Loucy (cell line): ENCODE measurements at regions not wholly inside any gene's neighbourhood (a gene's known extent, or its start where the extent isn't known, plus 50 kb on each side); places are given as distances from the start of the nearest gene placed in this dataset.

ENCODE experiments used
- H2AFZ ChIP-seq: fragments of 200-600 bp; sonication (generic); 2 replicates; pipeline ENCODE4 v1.6.0; 2016; ENCODE audit warnings: antibody characterized with exemption, mild to moderate bottlenecking, low read length, moderate library complexity
- H3F3A ChIP-seq: fragments of 200-600 bp; 2 replicates; pipeline ENCODE4 v1.6.0; 2016; ENCODE audit warnings: antibody characterized with exemption, low read depth, mild to moderate bottlenecking
- H3K27me3 ChIP-seq: fragments of 200-600 bp; sonication (generic); 2 replicates; pipeline ENCODE4 v1.6.1; 2014; ENCODE audit warnings: low read length, mild to moderate bottlenecking; ENCODE audit not compliant: insufficient read depth, poor library complexity, severe bottlenecking
- H3K36me3 ChIP-seq: fragments of 200-600 bp; sonication (generic); 2 replicates; pipeline ENCODE4 v1.6.1; 2016; ENCODE audit warnings: low read length; ENCODE audit not compliant: insufficient read depth
- H3K4me1 ChIP-seq: fragments of 200-600 bp; sonication (generic); 2 replicates; pipeline ENCODE4 v1.5.1; 2014; ENCODE audit warnings: low read length, mild to moderate bottlenecking; ENCODE audit not compliant: insufficient read depth, poor library complexity, severe bottlenecking
- H3K4me2 ChIP-seq: fragments of 200-600 bp; sonication (generic); 2 replicates; pipeline ENCODE4 v1.6.0; 2014; ENCODE audit warnings: antibody characterized with exemption, low read length, low read depth, mild to moderate bottlenecking; ENCODE audit not compliant: poor library complexity, severe bottlenecking
- H3K4me3 ChIP-seq: fragments of 200-600 bp; sonication (generic); 2 replicates; pipeline ENCODE4 v1.5.1; 2014; ENCODE audit warnings: low read length, mild to moderate bottlenecking, mixed read lengths; ENCODE audit not compliant: poor library complexity, severe bottlenecking
- H3K79me2 ChIP-seq: fragments of 200-600 bp; sonication (generic); 2 replicates; pipeline ENCODE4 v1.6.1; 2014; ENCODE audit warnings: low read length; ENCODE audit not compliant: insufficient read depth
- H3K9ac ChIP-seq: fragments of 200-600 bp; sonication (generic); 2 replicates; pipeline ENCODE4 v1.6.0; 2014; ENCODE audit warnings: mild to moderate bottlenecking, low read depth, low read length, moderate library complexity; ENCODE audit not compliant: poor library complexity, severe bottlenecking
- H3K9me2 ChIP-seq: fragments of 200-600 bp; sonication (generic); replicated peaks from 2 replicates; pipeline ENCODE4 v1.6.1; 2016; ENCODE audit warnings: low read depth, low read length, mixed read lengths
- H3K9me3 ChIP-seq: fragments of 200-600 bp; sonication (generic); 2 replicates; pipeline ENCODE4 v1.6.1; 2014; ENCODE audit warnings: mild to moderate bottlenecking, antibody characterized with exemption, low read length, low read depth; ENCODE audit not compliant: insufficient read depth
- H4K20me1 ChIP-seq: fragments of 200-600 bp; sonication (generic); 2 replicates; pipeline ENCODE4 v1.6.0; 2014; ENCODE audit warnings: antibody characterized with exemption, low read length, mild to moderate bottlenecking; ENCODE audit not compliant: insufficient read depth, poor library complexity, severe bottlenecking
- CTCF ChIP-seq: fragments of 200-600 bp; sonication (generic); conservative IDR thresholded peaks from 2 replicates; pipeline ENCODE4 v1.5.1; 2014; ENCODE audit warnings: mild to moderate bottlenecking, antibody characterized with exemption, low read length
- EZH2phosphoT487 ChIP-seq: fragments of 200-600 bp; IDR thresholded peaks from 2 replicates; pipeline ENCODE4 v1.6.1; 2018; ENCODE audit warnings: antibody characterized with exemption, mild to moderate bottlenecking, moderate library complexity, borderline replicate concordance

DNA sequence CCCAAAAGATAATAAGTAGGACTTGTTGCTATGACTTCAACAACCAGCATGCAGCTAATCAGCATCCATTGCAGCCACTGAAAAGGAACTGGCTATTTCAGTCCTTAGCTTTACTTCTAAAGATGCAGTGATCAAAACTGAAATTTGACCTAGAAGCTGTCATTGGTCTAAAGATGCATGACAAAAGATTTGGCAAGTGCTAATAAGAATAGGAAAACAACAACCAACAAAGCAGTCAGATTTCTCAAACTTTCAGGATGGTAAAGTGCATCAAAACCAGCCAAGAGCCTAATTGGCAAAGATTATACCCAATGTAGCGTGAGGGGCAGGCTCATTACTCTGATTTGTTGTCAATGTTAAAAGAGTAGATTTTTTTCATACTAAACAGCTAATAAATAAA, 77.1 kb upstream of the WDR17 start:
- Histone ChIP-seq H2AFZ (no peak overlapping the region), H3K4me2 (no peak overlapping the region), H3K9ac (no peak overlapping the region), H3K36me3 (no peaks in the 10 kb centered on the region), H3K79me2 (no peaks in the 10 kb centered on the region), H4K20me1 (no peaks in the 10 kb centered on the region), H3K4me1 (no peaks in the 10 kb centered on the region), H3K9me3 (no peaks in the 10 kb centered on the region), H3F3A (no peaks in the 10 kb centered on the region), H3K4me3 (no peak overlapping the region), H3K27me3 (no peaks in the 10 kb centered on the region), H3K9me2 (no peaks in the 10 kb centered on the region)
- TF ChIP-seq CTCF (no peak), EZH2phosphoT487 (no peak)

DNA sequence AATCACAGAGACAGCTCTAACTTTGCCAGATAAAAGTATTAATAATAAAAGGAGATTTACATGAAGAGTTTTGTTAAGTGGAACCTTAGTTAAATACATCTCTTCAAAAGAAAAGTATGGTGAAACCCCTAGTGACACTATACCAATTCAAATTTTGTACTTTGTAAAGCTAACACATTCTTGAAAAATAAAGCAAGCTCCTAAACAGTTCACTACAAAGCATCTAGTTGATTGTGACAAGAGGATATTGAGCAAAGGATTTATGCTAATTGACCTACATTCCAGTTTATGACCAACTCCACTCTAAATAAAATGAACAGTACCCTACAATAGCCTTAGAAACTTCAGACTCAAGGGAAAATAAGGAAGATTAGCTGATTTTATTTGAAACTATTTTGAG, 69.4 kb upstream of the WDR17 start:
- H3K9ac ChIP-seq = no peak overlapping the region

GRCh38 chr4:175997291-175997690, 68.3 kb upstream of the WDR17 start:
- Histone ChIP-seq H3K36me3 (no peaks in the 10 kb centered on the region), H3K9ac (no peak overlapping the region), H3K4me1 (no peaks in the 10 kb centered on the region), H3K4me2 (no peak overlapping the region), H2AFZ (no peak overlapping the region), H4K20me1 (no peaks in the 10 kb centered on the region), H3F3A (no peaks in the 10 kb centered on the region), H3K79me2 (no peaks in the 10 kb centered on the region), H3K9me3 (no peaks in the 10 kb centered on the region), H3K4me3 (no peak overlapping the region), H3K27me3 (no peaks in the 10 kb centered on the region), H3K9me2 (no peaks in the 10 kb centered on the region)
- TF ChIP-seq EZH2phosphoT487 = no peak
- TF ChIP-seq CTCF = no peak

More for the DNA sequence above, 69.4 kb upstream of the WDR17 start:
- H2AFZ ChIP-seq = no peak overlapping the region
- H3K9me3 ChIP-seq = no peaks in the 10 kb centered on the region
- TF ChIP-seq EZH2phosphoT487 = no peak
- no peak for TF ChIP-seq CTCF
- no peak overlapping the region for H3K4me2 ChIP-seq
- H3K79me2 ChIP-seq = no peaks in the 10 kb centered on the region
- no peaks in the 10 kb centered on the region for H3K27me3 ChIP-seq
- H3F3A ChIP-seq = no peaks in the 10 kb centered on the region
- H3K36me3 ChIP-seq = no peaks in the 10 kb centered on the region
- H4K20me1 ChIP-seq = no peaks in the 10 kb centered on the region
- no peaks in the 10 kb centered on the region for H3K9me2 ChIP-seq
- no peaks in the 10 kb centered on the region for H3K4me1 ChIP-seq
- no peak overlapping the region for H3K4me3 ChIP-seq
